ENCODE measurements at regions not wholly inside any gene's neighbourhood (a gene's known extent, or its start where the extent isn't known, plus 50 kb on each side); places are given as distances from the start of the nearest gene placed in this dataset.

DNA sequence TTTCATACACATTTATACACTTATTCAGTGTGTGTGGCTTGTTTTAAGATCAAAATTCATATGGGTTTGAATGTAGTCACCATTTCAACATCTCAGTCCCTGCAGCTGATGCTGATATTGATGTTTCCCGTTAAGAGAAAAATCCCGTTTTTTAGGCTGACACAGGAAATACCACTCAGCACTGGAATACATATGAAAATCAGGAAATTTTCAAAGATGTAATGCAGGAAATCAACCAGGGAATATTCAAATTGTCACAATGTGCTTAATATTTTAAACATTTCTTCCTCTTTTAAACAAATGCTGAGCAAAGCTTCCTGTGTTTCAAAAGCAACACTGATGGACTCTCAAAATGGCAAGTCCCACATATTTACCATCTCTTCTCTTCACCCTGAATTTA, 94.5 kb upstream of the MARCKS start:
- WGBS, 2 donors: 34 to 66% methylated on average over 2 of the region's 2 CpGs
- Histone ChIP-seq H3K4me3 (no peak overlapping the region), H3K36me3 (no peaks in the 10 kb centered on the region), H3K27me3 (no peaks in the 10 kb centered on the region), H3K9me3 (no peaks in the 10 kb centered on the region), H3K4me1 (peaks cover 0 to 44% (median 0%) of the 10 kb centered on the region in 9 donors), H3K27ac (peak overlapping the region in 3 of 10 donors; percentile 7 to 88 (median 23))
- TF ChIP-seq, protein P1, sequence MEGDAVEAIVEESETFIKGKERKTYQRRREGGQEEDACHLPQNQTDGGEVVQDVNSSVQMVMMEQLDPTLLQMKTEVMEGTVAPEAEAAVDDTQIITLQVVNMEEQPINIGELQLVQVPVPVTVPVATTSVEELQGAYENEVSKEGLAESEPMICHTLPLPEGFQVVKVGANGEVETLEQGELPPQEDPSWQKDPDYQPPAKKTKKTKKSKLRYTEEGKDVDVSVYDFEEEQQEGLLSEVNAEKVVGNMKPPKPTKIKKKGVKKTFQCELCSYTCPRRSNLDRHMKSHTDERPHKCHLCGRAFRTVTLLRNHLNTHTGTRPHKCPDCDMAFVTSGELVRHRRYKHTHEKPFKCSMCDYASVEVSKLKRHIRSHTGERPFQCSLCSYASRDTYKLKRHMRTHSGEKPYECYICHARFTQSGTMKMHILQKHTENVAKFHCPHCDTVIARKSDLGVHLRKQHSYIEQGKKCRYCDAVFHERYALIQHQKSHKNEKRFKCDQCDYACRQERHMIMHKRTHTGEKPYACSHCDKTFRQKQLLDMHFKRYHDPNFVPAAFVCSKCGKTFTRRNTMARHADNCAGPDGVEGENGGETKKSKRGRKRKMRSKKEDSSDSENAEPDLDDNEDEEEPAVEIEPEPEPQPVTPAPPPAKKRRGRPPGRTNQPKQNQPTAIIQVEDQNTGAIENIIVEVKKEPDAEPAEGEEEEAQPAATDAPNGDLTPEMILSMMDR (IDR thresholded peaks at IDR 0.05): no peak
- no peak for DNase-seq
- no peak for ATAC-seq
- intact Hi-C loops (cut with DNase I): no loop called here

DNA sequence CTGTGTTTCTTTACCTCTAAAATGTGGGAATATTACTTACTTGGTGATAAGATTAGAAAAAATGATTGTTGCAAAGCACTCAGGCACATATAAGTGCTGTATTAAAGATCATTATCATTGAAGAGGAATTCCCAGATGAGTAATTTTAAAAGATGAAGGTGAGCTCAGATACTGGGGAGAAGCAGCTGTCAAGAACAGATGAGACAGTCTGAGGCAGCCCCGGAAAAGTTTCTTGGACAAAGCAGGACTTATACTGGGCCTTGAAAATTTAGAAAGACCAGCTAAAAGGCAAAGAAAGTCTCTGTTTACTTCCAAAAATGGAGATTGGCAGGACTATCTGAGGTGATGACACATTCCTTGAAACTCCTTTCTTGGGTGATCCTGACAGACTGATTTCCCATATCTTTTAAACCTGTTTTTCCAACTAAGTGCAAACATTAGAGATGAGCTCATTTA, 93.8 kb upstream of the MARCKS start:
- DNase-seq (no peak), ATAC-seq (no peak)
- TF ChIP-seq, protein P1 (IDR thresholded peaks at IDR 0.05): no peak
- intact Hi-C loops (cut with DNase I): no loop called here
- no peaks in the 10 kb centered on the region for H3K36me3 ChIP-seq
- H3K4me3 ChIP-seq: no peak overlapping the region
- peaks cover 0 to 39% (median 0%) of the 10 kb centered on the region in 9 donors for H3K4me1 ChIP-seq
- WGBS, 2 donors: 86 to 92% methylated on average over 1 of the region's 1 CpG
- peak overlapping the region in 4 of 10 donors; percentile 7 to 88 (median 33) for H3K27ac ChIP-seq
- H3K9me3 ChIP-seq: no peaks in the 10 kb centered on the region
- H3K27me3 ChIP-seq: no peaks in the 10 kb centered on the region

DNA sequence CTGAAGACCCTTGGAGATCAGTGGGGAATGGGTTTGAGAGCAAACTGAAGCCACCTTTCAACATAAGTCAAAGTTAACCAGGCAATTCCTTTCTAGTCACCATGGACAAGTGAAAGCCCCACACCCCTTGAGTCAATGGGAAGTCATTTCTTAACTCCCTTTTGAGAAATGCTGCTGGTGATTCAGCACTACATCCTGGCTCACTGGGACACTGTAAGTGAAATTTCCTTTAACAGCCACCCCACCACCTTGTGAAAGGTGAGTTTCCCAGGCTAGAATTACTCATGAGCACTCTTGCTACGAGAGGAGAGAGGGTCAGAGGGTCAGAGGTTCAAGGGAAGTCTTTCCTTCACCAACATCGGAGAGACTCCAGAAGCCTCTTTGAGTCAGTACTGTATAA, 93.3 kb upstream of the MARCKS start:
- no peak overlapping the region for H3K4me3 ChIP-seq
- H3K4me1 ChIP-seq: peaks cover 0 to 34% (median 0%) of the 10 kb centered on the region in 9 donors
- 75 to 86% methylated on average over 2 of the region's 2 CpGs for WGBS, 2 donors
- H3K27ac ChIP-seq: peak overlapping the region in 3 of 10 donors; percentile 7 to 88 (median 43)
- no peaks in the 10 kb centered on the region for H3K9me3 ChIP-seq
- no peaks in the 10 kb centered on the region for H3K27me3 ChIP-seq
- intact Hi-C loops (cut with DNase I): no loop called here
- TF ChIP-seq, protein P1 (IDR thresholded peaks at IDR 0.05): no peak
- ATAC-seq (peak in 5 of 8 donors; percentile 31 to 78 (median 57)), DNase-seq (no peak)
- H3K36me3 ChIP-seq: no peaks in the 10 kb centered on the region

DNA sequence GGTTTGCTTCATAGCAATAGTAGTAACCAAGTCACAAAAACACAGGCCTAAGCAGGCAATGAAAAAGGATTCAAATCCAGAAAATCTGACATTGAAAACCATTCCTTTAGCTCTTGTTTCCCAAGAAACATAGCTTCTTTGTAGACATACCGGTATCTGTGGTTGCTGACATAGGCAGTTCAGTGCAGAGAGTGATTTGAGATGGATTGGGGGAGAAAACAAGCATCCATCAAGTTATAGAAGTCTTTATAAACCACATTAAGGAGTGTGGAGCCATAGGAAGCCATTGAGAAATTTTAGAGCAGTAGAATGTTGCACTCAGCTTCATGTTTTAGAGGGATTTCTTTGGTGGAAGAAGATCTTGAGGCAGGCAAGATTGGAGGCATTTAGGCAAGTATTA, 91.2 kb upstream of the MARCKS start:
- Histone ChIP-seq H3K9me3 (no peaks in the 10 kb centered on the region), H3K4me1 (peaks cover 0 to 25% (median 0%) of the 10 kb centered on the region in 9 donors), H3K4me3 (no peak overlapping the region), H3K27me3 (no peaks in the 10 kb centered on the region), H3K27ac (no peak overlapping the region), H3K36me3 (no peaks in the 10 kb centered on the region)
- TF ChIP-seq, protein P1 (IDR thresholded peaks at IDR 0.05): no peak
- no peak for ATAC-seq
- DNase-seq: no peak
- 95 to 97% methylated on average over 1 of the region's 1 CpG for WGBS, 2 donors
- intact Hi-C loops (cut with DNase I): loop anchor here in 1 of 10 donors (2.0 kb wide), 1 partner anchor 47 kb away; no protein-coding TSS in a partner anchor
